Stimulated activated naive B cell treated with anti-CD40 and anti-IgM and Interleukin-4, amounts not matched to agents 10 μg/mL and 1 μg/mL and 100 μg/mL, for 72 hours (primary cell): ENCODE measurements at regions not wholly inside any gene's neighbourhood (a gene's known extent, or its start where the extent isn't known, plus 50 kb on each side); places are given as distances from the start of the nearest gene placed in this dataset.

Source experiments
- ATAC-seq, 2 donors: fragments of 150-1000 bp; cut with Tn5 transposase; replicated peaks; 2 replicates each; pipeline ENCODE4 v1.10.0; 2021; ENCODE audit warnings: moderate library complexity in 1 of 2
- DNase-seq: peaks from one replicate; pipeline ENCODE4 v3.0.0; 2021
- H3K27ac Mint-ChIP-seq: one replicate; pipeline ENCODE4 v1.8.0; 2022; ENCODE audit warnings: mild to moderate bottlenecking, mixed read lengths
- H3K27me3 Mint-ChIP-seq, 2 donors: one replicate each; pipeline ENCODE4 v1.8.0; 2022; ENCODE audit warnings: mixed read lengths in 2 of 2
- H3K36me3 Mint-ChIP-seq, 2 donors: one replicate each; pipeline ENCODE4 v1.8.0; 2022; ENCODE audit warnings: mixed read lengths in 2 of 2, mild to moderate bottlenecking in 1 of 2
- H3K4me1 Mint-ChIP-seq, 2 donors: one replicate each; pipeline ENCODE4 v1.8.0; 2022; ENCODE audit warnings: mixed read lengths in 2 of 2, mild to moderate bottlenecking in 1 of 2
- H3K4me3 Mint-ChIP-seq, 2 donors: one replicate each; pipeline ENCODE4 v1.8.0; 2022; ENCODE audit warnings: mild to moderate bottlenecking in 2 of 2, mixed read lengths in 2 of 2, moderate library complexity in 1 of 2
- H3K9me3 Mint-ChIP-seq, 2 donors: one replicate each; pipeline ENCODE4 v1.8.0; 2022; ENCODE audit warnings: mixed read lengths in 2 of 2, mild to moderate bottlenecking in 1 of 2

DNA sequence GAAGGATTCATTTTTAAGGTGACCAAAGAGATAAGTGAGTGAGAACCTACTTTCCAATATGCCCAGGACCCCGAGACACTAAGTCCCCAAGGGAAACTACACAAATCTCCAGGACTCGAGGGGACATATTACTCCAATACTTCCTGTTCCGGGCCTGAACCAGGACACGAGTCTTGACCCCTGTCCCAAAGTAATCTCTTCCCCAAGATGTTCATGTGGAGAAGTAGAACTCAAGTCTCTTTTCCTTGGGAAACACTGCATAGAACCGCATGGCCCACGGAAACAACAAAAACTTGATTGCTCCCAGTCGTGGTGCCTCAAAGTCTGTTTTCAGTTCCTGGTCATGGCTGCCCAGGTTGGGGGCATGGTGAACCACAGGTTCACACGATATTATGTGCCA is 87.2 kb upstream of the ZEB2 start:
- DNase-seq: no peak

DNA sequence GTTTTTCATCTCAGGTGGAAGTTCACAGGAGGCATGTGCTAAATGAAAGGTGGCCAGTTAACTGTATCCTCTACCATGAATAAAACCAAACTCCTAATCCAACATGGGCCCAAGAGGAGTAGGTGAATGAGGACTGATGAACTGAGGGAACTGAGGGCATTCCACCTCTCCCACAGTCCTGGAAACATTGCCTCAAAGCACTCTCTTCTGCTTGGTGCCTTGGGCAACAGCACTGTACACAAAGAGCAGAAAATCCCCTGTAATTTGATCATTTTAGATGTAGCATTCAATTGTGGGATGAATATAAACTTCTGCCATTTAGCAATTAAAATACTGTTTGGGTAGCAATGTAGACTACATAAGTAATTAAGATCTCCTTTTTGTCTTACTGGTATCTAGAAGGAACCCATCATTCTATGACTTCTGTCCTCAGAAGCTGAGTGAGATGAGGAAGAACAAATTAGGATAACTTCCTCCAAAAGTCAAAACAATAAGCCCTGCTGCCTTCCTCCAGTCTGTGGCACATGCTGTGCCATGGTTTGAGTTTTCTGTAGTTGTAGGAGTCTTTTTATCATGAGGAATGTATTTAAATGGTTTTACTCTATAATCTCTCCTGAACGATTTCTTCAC is 86.7 kb upstream of the ZEB2 start:
- ATAC-seq: no peak
- peaks cover 0 to 1% of the 10 kb centered on the region in 2 donors for H3K9me3 Mint-ChIP-seq
- no peaks in the 10 kb centered on the region for H3K36me3 Mint-ChIP-seq
- DNase-seq: no peak
- peaks cover 16 to 31% of the 10 kb centered on the region in 2 donors for H3K4me1 Mint-ChIP-seq
- H3K4me3 Mint-ChIP-seq: no peak overlapping the region
- no peak overlapping the region for H3K27ac Mint-ChIP-seq
- no peaks in the 10 kb centered on the region for H3K27me3 Mint-ChIP-seq

More for the DNA sequence above, 87.2 kb upstream of the ZEB2 start:
- Mint-ChIP-seq H3K36me3 (no peaks in the 10 kb centered on the region), H3K27ac (peak overlapping the region; percentile 84), H3K4me1 (peaks cover 16 to 31% of the 10 kb centered on the region in 2 donors), H3K4me3 (no peak overlapping the region), H3K9me3 (peaks cover 0 to 1% of the 10 kb centered on the region in 2 donors), H3K27me3 (no peaks in the 10 kb centered on the region)
- ATAC-seq: peak; percentile 15 to 49

DNA sequence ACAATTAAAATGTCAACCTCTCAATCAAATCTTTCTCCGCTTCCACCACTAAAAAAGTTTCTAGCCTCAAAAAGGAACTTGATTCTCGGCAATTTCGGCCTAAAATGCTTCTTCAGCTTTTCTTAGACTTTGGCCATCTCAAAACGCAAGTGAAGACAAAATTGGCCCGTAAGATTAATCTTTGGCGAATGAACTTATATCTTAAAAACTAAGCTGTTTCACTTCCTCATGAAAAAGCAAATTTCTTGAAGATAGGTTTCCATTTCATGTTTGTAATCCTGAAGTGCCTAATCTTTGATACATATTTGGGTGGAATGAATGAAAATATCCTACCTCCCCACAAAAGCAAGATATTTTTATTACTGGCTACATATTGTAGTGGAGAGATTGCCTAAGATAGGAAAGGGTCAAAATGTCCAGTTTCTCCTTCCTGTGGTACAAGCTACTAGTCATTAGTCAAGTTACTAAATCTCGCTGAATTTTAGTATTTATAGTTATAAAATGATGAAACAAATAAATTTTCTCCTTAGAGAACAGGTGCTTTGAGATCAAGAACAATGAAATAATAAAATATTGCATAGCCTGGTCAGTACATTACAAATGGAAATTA is 85.4 kb upstream of the ZEB2 start:
- ATAC-seq (peak; percentile 38 to 63), DNase-seq (no peak)
- Mint-ChIP-seq H3K4me1 (peaks cover 16 to 31% of the 10 kb centered on the region in 2 donors), H3K27me3 (no peaks in the 10 kb centered on the region), H3K36me3 (no peaks in the 10 kb centered on the region), H3K4me3 (no peak overlapping the region), H3K27ac (no peak overlapping the region), H3K9me3 (peaks cover 0 to 1% of the 10 kb centered on the region in 2 donors)

DNA sequence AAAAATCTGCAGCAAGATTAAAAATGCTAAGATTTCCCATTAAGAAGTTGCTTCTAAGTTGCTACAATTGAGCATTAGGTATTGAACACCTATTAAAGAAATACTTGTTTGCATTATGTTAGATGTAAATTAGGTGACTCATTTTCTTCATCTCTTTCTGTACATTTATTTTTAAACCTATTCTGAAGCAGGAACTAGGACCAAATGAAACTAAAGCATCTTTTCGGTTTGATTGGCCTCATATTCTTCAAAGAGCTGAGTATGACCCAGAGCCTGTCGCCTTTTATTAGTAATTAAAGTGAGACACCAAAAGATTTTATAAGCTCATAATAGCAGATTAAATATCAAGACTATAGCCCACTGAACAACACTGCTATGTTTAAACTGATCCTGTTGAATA is 83.4 kb upstream of the ZEB2 start:
- no peak overlapping the region for H3K27ac Mint-ChIP-seq
- ATAC-seq: peak; percentile 60 to 66

DNA sequence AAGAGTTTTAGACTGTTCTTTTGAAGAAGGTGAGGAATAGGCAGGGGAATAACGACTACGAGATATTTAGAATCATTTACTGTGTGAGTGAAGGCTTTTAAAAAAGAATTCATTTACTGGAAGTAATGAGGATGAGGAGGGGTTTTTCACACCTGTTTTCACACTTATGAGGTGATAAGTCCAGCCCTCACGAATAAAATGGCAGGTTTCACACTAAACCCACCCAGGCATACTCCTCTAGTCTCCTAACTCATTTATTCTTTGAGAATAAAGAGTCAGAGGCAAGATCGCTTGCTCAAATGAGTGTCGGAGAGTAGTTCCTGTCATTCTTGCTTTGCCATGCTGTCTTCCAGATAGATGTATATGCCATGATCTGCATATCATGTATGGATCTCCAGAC is 79.0 kb upstream of the ZEB2 start:
- Mint-ChIP-seq H3K27ac (no peak overlapping the region), H3K4me3 (no peak overlapping the region), H3K9me3 (peaks cover 0 to 3% of the 10 kb centered on the region in 2 donors), H3K27me3 (no peaks in the 10 kb centered on the region), H3K4me1 (peaks cover 9 to 13% of the 10 kb centered on the region in 2 donors), H3K36me3 (peaks cover 0 to 3% of the 10 kb centered on the region in 2 donors)
- no peak for ATAC-seq
- DNase-seq: no peak

More for the DNA sequence above, 83.4 kb upstream of the ZEB2 start:
- Mint-ChIP-seq H3K27me3 (no peaks in the 10 kb centered on the region), H3K4me1 (peaks cover 16 to 28% of the 10 kb centered on the region in 2 donors), H3K36me3 (no peaks in the 10 kb centered on the region), H3K9me3 (no peaks in the 10 kb centered on the region), H3K4me3 (no peak overlapping the region)
- no peak for DNase-seq

DNA sequence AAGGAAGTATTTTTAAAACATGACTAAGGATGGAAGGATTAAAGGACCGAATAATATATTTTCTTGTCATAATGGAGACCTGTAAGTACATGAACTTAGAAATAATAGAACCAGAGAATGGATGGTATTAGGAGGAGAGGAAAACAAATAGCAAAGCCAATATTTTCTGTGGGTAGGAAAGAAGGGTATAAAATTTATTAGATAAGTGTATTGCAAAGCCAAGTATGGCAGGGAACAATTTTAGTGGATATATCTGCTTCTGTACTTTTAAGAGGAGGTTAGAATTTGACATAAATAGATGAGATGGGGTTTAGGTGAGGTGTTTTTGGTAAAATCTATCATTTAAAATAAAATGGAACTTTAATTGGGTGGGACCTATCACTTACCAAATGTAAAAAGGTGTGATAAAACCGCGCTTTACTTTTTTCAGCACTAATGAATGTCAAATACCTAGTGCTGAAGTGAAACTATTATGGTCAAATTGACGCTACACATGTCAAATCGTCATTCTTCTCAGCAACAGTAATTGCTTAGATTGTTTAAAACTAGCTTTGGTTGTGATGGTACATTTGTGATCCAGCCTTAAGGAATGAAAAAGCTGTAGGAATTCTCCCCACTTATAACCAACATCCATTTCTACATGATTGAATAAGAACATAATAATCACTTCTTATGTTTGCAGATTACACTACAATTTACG is 78.1 kb upstream of the ZEB2 start:
- H3K4me1 Mint-ChIP-seq: peaks cover 9 to 16% of the 10 kb centered on the region in 2 donors
- H3K36me3 Mint-ChIP-seq: peaks cover 0 to 3% of the 10 kb centered on the region in 2 donors
- no peak overlapping the region for H3K4me3 Mint-ChIP-seq
- no peaks in the 10 kb centered on the region for H3K27me3 Mint-ChIP-seq
- no peak overlapping the region for H3K27ac Mint-ChIP-seq
- DNase-seq: no peak
- no peak for ATAC-seq
- H3K9me3 Mint-ChIP-seq: peaks cover 0 to 3% of the 10 kb centered on the region in 2 donors

DNA sequence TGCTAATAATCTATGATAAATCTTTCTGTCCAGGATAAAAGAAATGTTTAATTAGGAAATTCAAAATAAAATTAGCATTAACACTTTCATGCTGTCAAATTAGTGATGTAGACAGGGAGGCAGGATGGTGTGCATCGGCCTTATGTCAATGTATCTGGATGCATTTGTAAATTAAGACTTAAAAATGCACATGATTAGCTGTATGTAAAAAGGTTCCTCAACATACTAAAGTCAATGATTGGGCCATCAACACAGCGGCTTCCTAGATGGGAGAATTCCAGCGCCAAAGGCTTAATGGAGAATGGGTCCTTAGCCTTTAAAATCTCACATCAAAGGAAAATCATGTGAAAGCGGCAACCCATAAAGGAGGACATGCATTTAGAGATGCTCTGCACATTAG is 77.5 kb upstream of the ZEB2 start:
- H3K27ac Mint-ChIP-seq: no peak overlapping the region
- ATAC-seq (no peak), DNase-seq (no peak)
- peaks cover 10 to 19% of the 10 kb centered on the region in 2 donors for H3K4me1 Mint-ChIP-seq
- peaks cover 0 to 3% of the 10 kb centered on the region in 2 donors for H3K36me3 Mint-ChIP-seq
- peaks cover 0 to 3% of the 10 kb centered on the region in 2 donors for H3K9me3 Mint-ChIP-seq
- H3K27me3 Mint-ChIP-seq: no peaks in the 10 kb centered on the region
- no peak overlapping the region for H3K4me3 Mint-ChIP-seq

DNA sequence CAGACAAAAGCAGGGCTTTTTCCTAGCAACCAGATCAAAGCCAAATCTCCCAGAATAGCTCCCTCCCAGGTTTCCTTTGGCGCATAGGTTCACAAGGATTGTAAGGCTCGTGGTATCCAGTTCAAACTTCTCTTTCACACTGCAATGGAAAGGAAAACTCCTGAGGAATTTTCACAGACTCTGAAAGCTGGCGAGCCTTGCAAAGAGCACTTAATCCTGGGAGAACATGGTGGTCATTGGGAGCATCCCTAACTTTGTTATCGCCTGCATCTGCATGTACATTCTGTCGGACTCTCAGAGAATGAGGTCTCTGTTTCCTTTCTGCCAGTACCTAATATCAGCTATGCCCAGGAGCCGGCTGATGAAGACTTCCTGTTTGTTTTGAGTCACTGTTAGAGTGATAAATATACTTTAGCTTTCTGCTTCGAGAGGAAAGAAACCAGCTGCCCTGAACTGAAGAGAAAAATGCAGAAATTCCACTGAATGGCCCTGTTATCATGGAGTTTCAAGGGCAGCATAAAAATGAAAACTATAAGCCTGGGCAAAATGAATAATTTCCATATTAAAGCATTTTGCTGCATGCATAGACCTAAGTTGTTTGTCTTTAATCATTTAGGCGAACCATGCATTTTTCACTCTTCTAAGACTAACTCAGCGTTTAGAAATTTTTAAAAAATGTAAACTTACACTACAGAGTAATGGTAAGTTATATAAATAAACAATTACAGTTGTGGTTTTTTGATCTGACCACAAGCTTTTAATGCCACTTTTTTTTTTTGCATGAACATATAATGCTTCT is 76.4 kb upstream of the ZEB2 start:
- DNase-seq (no peak), ATAC-seq (peak; percentile 93 to 98)
- Mint-ChIP-seq H3K4me3 (peak overlapping the region in 1 of 2 donors; percentile 6), H3K4me1 (peaks cover 13 to 19% of the 10 kb centered on the region in 2 donors), H3K9me3 (peaks cover 0 to 3% of the 10 kb centered on the region in 2 donors), H3K27ac (no peak overlapping the region), H3K27me3 (no peaks in the 10 kb centered on the region), H3K36me3 (peaks cover 0 to 3% of the 10 kb centered on the region in 2 donors)

DNA sequence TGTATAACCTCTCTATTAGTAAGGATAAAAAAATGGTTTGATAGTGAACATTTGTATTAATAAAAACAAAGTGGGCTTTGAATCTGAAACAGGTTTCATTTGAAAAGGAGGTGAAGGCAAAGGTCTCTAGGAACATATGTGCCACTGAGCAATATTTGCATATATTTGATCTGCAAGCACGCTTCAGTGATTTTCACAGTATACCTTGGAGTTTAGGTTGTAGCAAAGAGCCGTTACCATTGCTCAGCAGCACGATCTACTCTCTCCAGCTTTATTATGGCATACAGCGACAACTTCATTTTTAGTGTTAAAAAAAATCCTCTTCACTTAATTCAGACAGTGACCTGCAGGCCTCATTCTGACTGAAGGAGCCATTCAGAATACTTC is 75.8 kb upstream of the ZEB2 start:
- peaks cover 0 to 3% of the 10 kb centered on the region in 2 donors for H3K9me3 Mint-ChIP-seq
- peaks cover 0 to 3% of the 10 kb centered on the region in 2 donors for H3K36me3 Mint-ChIP-seq
- peak; percentile 52 to 63 for ATAC-seq
- H3K27me3 Mint-ChIP-seq: no peaks in the 10 kb centered on the region
- no peak overlapping the region for H3K27ac Mint-ChIP-seq
- no peak for DNase-seq
- H3K4me1 Mint-ChIP-seq: peaks cover 13 to 19% of the 10 kb centered on the region in 2 donors
- peak overlapping the region in 1 of 2 donors; percentile 6 for H3K4me3 Mint-ChIP-seq

DNA sequence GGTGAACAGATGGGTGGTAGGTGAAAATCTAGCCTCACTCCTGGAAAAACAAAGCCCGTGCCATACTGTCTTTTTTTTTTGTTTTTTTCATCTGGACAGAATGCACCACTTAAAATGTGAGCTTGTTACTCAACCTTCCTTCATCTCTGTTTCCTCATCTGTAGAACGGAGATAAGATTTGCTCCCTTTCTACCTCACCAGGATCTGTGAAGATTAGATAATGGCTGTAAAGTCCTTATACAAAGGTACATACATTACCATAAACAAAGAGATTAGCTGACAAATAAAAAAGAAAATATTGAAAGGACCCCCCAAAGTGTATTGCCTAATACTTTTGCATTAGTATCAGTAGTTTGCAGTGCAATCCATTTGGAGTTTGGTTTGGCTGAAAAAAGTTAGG is 75.4 kb upstream of the ZEB2 start:
- no peak for ATAC-seq
- H3K4me3 Mint-ChIP-seq: no peak overlapping the region
- no peak for DNase-seq
- peaks cover 0 to 3% of the 10 kb centered on the region in 2 donors for H3K9me3 Mint-ChIP-seq
- no peaks in the 10 kb centered on the region for H3K27me3 Mint-ChIP-seq
- H3K4me1 Mint-ChIP-seq: peaks cover 13 to 19% of the 10 kb centered on the region in 2 donors
- no peak overlapping the region for H3K27ac Mint-ChIP-seq
- peaks cover 0 to 3% of the 10 kb centered on the region in 2 donors for H3K36me3 Mint-ChIP-seq

DNA sequence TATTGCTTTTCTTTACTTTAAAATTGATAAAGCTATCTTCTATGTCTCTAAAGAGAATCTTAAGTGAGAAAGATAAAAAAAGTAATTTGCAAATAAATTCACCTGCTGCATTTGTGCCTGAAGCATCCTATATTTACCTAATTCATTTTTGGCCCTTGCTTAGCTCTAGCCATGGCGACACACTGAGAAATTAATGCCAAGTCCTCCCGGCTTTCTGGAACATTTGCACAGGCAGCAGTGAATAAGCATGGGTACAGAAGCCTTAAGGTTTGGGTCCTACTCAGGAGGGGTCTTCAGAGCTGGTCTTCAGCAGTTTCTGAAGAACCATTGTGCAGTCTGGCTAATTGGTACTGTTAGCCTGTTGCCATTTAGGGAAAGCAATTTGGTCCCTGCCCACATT is 73.9 kb upstream of the ZEB2 start:
- no peak overlapping the region for H3K4me3 Mint-ChIP-seq
- peaks cover 0 to 3% of the 10 kb centered on the region in 2 donors for H3K36me3 Mint-ChIP-seq
- DNase-seq: no peak
- H3K27me3 Mint-ChIP-seq: peaks cover 0 to 5% of the 10 kb centered on the region in 2 donors
- H3K9me3 Mint-ChIP-seq: peaks cover 0 to 5% of the 10 kb centered on the region in 2 donors
- no peak for ATAC-seq
- peaks cover 13 to 19% of the 10 kb centered on the region in 2 donors for H3K4me1 Mint-ChIP-seq
- H3K27ac Mint-ChIP-seq: no peak overlapping the region

DNA sequence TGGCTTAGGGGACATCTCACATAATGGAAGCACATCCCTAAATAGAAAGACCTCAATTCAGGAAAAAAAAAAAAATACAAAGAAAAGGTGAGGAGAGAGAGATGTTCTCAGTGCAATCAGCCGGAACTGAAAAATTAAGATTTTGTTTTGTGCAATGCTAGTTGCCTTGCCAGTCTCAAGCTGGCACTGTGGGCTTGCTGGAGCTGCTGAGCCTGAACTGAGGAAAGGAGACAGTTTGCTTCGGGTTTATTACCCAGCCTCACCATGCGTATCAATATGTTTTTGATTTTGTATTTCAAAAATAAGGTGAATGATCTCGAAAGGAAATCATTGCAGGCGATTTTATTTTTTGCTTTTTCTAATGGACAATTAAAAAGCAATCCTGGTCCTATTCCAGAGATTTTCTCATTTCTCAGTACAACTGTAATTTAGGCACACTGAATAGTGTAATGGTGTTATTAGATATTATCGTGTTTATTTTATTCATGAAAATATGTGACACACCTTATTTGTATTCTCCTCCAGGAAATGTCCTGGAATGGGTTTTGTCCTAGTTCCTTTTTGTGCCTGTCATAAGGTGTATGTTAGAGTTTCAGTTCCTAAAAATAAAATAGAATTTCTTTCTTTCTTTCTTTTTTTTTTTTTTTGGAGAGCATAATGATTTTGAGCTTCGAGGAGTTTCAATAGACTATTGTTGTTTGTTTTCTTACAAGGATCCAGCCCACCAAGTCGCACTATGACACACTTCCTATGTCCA is 72.8 kb upstream of the ZEB2 start:
- DNase-seq (no peak), ATAC-seq (no peak)
- Mint-ChIP-seq H3K36me3 (peaks cover 0 to under 1% of the 10 kb centered on the region in 2 donors), H3K27me3 (peaks cover 0 to 5% of the 10 kb centered on the region in 2 donors), H3K4me1 (peaks cover 13 to 19% of the 10 kb centered on the region in 2 donors), H3K27ac (no peak overlapping the region), H3K9me3 (peaks cover 0 to 2% of the 10 kb centered on the region in 2 donors), H3K4me3 (no peak overlapping the region)

DNA sequence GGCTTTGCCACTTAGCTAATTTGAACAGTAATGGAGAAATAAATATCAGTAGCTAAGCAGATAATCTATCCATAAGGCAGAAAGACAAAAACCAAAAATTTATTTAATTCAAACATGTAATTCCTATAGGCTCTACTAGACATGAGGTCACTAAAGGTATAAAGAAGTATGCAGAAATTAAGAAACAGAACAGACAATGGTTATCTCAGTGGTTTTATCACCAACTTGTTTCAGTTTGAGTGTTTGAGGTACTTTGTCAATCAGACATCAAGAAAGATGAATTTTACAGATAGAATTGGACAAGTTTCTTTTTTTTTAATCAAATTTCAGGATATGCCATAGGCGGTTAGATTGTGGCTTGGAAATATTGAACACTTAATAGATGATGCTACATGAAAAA is 67.4 kb upstream of the ZEB2 start:
- Mint-ChIP-seq H3K4me3 (no peak overlapping the region), H3K36me3 (peaks cover 0 to 4% of the 10 kb centered on the region in 2 donors), H3K27me3 (peaks cover 4 to 16% of the 10 kb centered on the region in 2 donors), H3K27ac (no peak overlapping the region), H3K9me3 (peaks cover 0 to 2% of the 10 kb centered on the region in 2 donors), H3K4me1 (peaks cover 13 to 17% of the 10 kb centered on the region in 2 donors)
- no peak for ATAC-seq
- no peak for DNase-seq
